NCI-H1694 (cell line): ENCODE measurements at regions not wholly inside any gene's neighbourhood (a gene's known extent, or its start where the extent isn't known, plus 50 kb on each side); places are given as distances from the start of the nearest gene placed in this dataset.

Experiments used
- DNase-seq: peaks from one replicate; lab custom pipeline; 2025; lab: John Stamatoyannopoulos, UW

DNA sequence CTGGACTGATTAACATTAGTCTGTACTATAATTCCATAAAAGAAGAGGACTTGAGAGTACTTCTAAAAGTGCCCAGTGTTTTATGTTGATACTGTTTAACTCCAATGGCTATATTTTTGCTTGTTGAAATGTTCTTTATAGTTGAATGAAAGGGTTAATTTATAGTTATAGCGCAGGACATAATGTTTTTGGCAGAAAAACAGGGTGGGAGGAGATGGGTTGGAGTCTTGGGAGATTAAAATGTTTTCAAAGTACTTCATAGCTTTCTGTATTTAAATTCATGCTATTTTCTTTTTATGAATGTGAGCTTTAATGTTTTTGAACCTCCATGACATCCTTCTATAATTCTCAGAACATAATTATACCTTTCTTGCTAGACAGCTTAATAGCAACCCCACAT, 108.2 kb downstream of the CNTN3 start:
- DNase-seq: no peak

GRCh38 chr3:74501007-74501406, 113.5 kb downstream of the CNTN3 start:
- DNase-seq: no peak

DNA sequence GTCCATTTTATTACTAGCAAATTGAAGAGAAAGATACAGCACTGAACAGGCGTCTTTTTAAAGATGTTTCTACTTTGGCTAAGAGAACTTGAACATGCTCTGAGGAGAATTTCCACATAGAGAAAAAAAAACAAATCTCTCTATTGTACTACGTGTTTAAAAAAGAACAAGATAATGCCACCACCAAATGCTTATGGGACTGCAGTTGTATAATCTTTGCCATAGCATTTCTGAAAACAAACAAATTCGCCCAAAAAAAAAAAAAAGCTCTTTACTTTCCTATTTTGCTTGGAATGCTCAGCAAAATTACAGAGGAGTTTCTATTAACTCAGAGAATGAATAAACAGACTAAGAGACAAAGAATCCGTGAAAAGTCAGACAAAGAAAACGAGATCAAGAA, 114.2 kb downstream of the CNTN3 start:
- DNase-seq: no peak

GRCh38 chr3:74491874-74492273, 122.6 kb downstream of the CNTN3 start:
- DNase-seq: no peak

- no peak for DNase-seq
Observed at GRCh38 chr3:74489050-74489792, 125.2 kb downstream of the CNTN3 start.

- DNase-seq: no peak
Observed at GRCh38 chr3:74479915-74480314, 134.5 kb downstream of the CNTN3 start.

GRCh38 chr3:74470313-74470712, 144.1 kb downstream of the CNTN3 start:
- DNase-seq: no peak

- DNase-seq: no peak
Observed at GRCh38 chr3:74469713-74470112, 144.7 kb downstream of the CNTN3 start.

DNA sequence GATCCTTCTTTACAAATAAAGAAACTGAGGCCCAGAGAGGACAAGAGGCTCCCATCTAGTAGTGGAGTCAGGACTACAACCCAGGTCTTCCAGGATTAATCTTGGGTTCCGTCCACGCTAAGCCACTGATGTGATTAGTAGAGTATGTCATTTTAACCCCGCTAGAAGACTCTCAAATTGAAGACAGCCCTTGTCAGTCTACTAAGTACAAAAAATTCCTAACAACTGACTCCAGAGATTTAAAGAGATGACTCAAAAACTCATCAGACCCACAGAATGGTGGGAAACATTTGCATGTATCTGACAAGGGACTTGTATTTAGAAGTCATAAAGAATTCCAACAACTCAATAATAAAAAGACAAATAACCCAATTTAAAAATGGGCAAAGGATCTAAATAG, 145.3 kb downstream of the CNTN3 start:
- DNase-seq: no peak

- no peak for DNase-seq
Observed at GRCh38 chr3:74465715-74466410, 148.6 kb downstream of the CNTN3 start.

DNA sequence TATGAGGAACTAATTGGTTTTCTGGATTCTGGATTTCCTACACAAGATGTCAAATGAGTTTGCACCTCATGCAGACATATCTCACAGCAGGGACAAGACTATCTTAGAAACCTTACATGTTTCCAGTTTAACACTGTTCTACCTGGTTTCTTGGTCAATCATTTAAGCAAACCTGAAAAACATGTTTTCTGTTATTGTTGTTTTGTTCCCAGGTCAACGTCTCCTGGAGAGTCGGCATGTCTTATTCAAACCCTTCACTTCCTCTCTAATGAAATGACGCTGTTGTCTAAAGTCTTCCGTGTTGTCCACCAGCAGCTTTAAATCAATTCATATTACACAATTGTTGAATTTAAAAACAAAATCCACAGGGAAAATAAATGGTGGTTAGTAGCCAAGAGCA, 150.9 kb downstream of the CNTN3 start:
- DNase-seq: no peak

DNA sequence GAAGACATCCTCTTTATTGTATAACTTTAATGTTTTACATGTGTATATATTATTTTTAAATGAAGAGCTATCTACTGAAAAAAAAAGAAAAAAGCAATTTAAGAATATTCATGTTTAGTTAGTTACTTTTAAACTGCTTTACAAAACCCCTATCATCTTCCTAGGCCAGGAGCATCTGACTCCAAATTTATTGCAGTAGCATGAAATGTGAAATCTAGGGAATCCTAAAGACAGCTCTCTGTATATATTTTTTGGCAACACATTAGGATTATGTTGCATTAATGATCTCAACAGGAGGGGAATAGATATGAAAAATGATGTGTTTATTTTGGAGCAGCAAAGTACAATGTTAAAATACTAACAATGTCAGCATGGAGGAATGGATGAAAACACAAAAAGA, 158.3 kb downstream of the CNTN3 start:
- DNase-seq: no peak

GRCh38 chr3:74447221-74447620, 167.2 kb downstream of the CNTN3 start:
- DNase-seq: no peak

GRCh38 chr3:74445541-74445940, 168.9 kb downstream of the CNTN3 start:
- no peak for DNase-seq

DNA sequence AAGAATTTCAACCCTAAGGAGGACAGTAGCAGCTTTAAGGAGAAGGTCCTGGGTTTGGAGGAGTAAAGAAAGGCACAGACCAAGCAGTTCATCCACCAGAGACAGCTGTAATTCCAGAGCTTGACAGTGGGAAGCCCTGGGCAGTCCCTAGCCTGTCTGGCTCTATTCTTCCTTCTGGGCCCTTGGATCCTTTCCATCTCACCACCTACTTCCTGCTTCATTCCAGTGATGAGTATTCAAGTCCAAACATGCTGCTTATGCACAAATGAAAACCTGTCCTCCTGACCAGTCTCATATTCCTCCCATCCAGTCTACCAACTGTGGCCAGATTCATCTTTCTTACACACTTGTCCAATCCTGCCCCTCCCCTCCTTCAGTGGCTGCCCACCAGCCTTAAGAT, 171.4 kb downstream of the CNTN3 start:
- no peak for DNase-seq

GRCh38 chr3:74442683-74443082, 171.8 kb downstream of the CNTN3 start:
- no peak for DNase-seq

- no peak for DNase-seq
Observed at GRCh38 chr3:74442068-74442467, 172.4 kb downstream of the CNTN3 start.

DNA sequence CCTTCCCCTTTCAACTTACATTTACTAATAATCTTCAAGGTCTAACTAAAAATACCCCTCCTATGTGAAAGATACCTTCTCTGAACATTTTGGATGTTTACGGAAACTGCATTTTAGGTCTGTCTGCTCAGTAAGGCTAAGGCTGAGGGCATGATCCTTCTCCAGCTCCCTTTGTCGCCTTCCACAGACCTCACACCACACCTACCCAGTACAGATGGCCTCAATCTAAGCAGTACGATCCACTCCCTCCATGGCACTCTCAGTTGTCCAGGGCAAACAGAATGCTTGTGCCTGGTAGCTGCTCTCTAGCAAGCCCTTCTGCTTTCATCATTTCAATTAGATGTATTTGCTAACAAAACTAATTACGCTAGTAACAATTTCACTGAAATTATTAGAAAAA, 178.3 kb downstream of the CNTN3 start:
- DNase-seq: no peak

DNA sequence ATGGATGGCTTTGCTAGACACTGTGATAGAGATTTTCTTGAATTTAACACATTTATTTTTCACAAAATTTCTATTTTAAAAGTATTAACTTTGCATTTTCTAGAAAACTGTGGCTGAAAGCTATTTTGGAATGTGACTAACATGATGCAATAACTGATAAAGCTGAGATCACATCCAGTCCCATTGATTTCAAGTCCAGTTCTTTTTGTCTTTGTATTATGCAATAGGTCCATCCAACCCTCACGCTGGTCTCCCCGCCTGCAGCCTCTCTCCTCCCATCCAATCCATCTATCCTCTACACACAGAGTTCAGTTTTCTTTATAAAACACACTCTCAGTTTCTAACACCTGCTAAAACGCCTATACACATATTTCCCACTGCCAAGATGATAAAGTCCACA, 178.8 kb downstream of the CNTN3 start:
- DNase-seq: no peak

GRCh38 chr3:74434406-74434805, 180.1 kb downstream of the CNTN3 start:
- DNase-seq: no peak

DNA sequence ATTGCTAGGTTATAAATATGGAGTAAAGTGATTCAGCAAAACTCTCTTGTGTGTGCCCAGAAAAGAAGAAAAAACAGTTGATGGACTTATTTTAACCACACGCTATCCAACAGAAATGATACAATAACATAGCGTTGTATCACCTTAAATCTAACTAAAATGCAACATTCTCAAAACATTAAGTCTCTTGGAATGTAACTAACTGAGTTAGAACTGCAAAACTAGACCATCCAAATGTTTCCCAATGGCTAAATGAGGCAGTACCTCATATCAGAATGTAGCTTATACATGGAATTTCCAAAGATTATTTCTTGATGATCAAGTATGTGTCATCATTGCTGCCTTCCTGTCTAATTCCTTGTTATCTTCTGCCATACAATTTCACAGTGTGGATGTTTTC, 187.9 kb downstream of the CNTN3 start:
- no peak for DNase-seq

- no peak for DNase-seq
Observed at GRCh38 chr3:74423867-74424266, 190.6 kb downstream of the CNTN3 start.

DNA sequence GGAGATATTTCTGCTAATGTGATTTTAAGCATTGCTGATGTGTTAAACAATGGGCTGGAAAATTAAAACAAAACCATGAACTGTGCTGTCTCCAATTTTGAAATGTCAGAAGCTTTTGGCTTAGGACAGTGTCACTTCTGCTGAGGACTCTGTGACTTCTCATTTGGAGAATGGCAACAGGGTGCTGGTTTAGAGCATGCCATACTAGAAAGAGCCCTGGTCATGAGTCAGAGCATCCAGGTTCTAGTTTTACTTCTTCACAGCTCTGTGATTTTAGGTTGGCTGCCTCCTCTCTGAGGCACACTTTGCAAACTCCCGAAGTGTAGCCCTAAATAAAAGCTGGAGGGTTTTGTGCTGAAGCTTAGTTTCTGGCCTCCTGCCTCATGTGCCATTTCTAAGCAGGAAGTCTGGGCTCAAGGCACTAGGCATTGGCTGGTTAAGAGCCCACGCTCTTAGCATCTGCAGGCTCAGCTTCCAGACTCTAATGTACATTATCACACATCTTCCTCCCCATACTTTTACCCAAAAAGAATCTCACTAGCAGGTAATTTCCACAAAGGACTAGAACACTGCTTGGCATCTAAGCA, 193.8 kb downstream of the CNTN3 start:
- no peak for DNase-seq
